K562 (cell line): ENCODE measurements at regions not wholly inside any gene's neighbourhood (a gene's known extent, or its start where the extent isn't known, plus 50 kb on each side); places are given as distances from the start of the nearest gene placed in this dataset.

ENCODE experiments used
- ATAC-seq: fragments of 200-7000 bp; cut with Tn5 transposase; 3 replicates; pipeline ENCODE4 v1.9.1; 2020; ENCODE audit warnings: moderate library complexity
- BruUV-seq: library from RNA; stranded (reverse); fragments of 400-500 nt; replicated peaks from 2 replicates; lab custom pipeline; 2021; lab: Mats Ljungman, UMichigan
- CTCF ChIA-PET: fragments of 300-600 bp; formaldehyde crosslinking; extraction: SDS; loops from one replicate; lab custom pipeline; 2021; ENCODE audit warnings: low intra/inter-chr PET ratio; lab: Yijun Ruan, JAX
- POLR2A ChIA-PET: fragments of 300-600, 350-650 bp; sonication (Branson Sonifier 250); formaldehyde crosslinking; extraction: SDS; loops from one replicate; lab custom pipeline; 2021; ENCODE audit warnings: antibody characterized with exemption, inconsistent platforms; lab: Yijun Ruan, JAX
- DNase-seq, 4 experiments: peaks; one replicate each; pipeline versions ENCODE4 v3.0.0 to v3.0.0-alpha.2; 2011 to 2018; ENCODE audit warnings: low spot score in 3 of 4, mixed read lengths in 3 of 4; ENCODE audit errors: extremely low read depth in 1 of 4
- FAIRE-seq: peaks from 2 replicates; lab custom pipeline; 2011; peaks lifted over from hg19 to GRCh38; lab: Jason Lieb, UNC
- H2AFZ ChIP-seq: 2 replicates; pipeline ENCODE4 v1.6.0; 2011; ENCODE audit warnings: low read depth, low read length, control low read depth, inconsistent platforms
- H3K27ac ChIP-seq: fragments of 200-600 bp; 3 replicates; pipeline ENCODE4 v1.8.0; 2011; ENCODE audit warnings: low read depth, mild to moderate bottlenecking, control low read depth, inconsistent platforms, low read length, moderate library complexity, mixed read lengths; ENCODE audit errors: extremely low read depth
- H3K27me3 ChIP-seq, 2 experiments: fragments of 300-600 bp in 1 of 2; 2 replicates in 1 of 2; 3 replicates in 1 of 2; pipeline versions ENCODE4 v1.6.0 to v1.8.0; 2011; ENCODE audit warnings: inconsistent platforms in 2 of 2, low read length in 2 of 2, mild to moderate bottlenecking in 1 of 2, mixed read lengths in 1 of 2, moderate library complexity in 1 of 2; ENCODE audit not compliant: control insufficient read depth in 2 of 2, insufficient read depth in 2 of 2
- H3K36me3 ChIP-seq: fragments of 300-600 bp; 3 replicates; pipeline ENCODE4 v1.8.0; 2011; ENCODE audit warnings: mild to moderate bottlenecking, low read length, inconsistent platforms; ENCODE audit not compliant: control insufficient read depth, insufficient read depth
- H3K4me1 ChIP-seq, 2 experiments: fragments of 200-600 bp in 1 of 2; replicated peaks in 1 of 2; 2 replicates in 1 of 2; 3 replicates in 1 of 2; pipeline versions ENCODE4 v1.5.1 to v1.8.0; 2011; ENCODE audit warnings: inconsistent platforms in 2 of 2, low read length in 2 of 2, mild to moderate bottlenecking in 1 of 2, mixed read lengths in 1 of 2, moderate library complexity in 1 of 2; ENCODE audit not compliant: control insufficient read depth in 2 of 2, insufficient read depth in 2 of 2
- H3K4me2 ChIP-seq: 2 replicates; pipeline ENCODE4 v1.6.1; 2011; ENCODE audit warnings: low read length, control low read depth, inconsistent platforms, mixed read lengths; ENCODE audit not compliant: insufficient read depth
- H3K4me3 ChIP-seq: fragments of 200-600 bp; sonication (generic), shearing (Covaris generic); 2 replicates; pipeline ENCODE4 v1.5.1; 2016; ENCODE audit warnings: control low read depth, inconsistent platforms
- H3K79me2 ChIP-seq: fragments of 200-600 bp; 3 replicates; pipeline ENCODE4 v1.8.0; 2011; ENCODE audit warnings: low read length, inconsistent platforms; ENCODE audit not compliant: control insufficient read depth, insufficient read depth
- H3K9ac ChIP-seq, 2 experiments: 2 replicates each; pipeline versions ENCODE4 v1.6.0 to v1.6.1; 2011; ENCODE audit warnings: low read depth in 2 of 2, low read length in 2 of 2, control low read depth in 1 of 2, inconsistent platforms in 1 of 2, mild to moderate bottlenecking in 1 of 2, mixed read lengths in 1 of 2; ENCODE audit not compliant: insufficient read depth in 1 of 2
- H3K9me1 ChIP-seq: one replicate; pipeline ENCODE4 v1.6.0; 2011; ENCODE audit warnings: inconsistent platforms, mild to moderate bottlenecking, low read length, moderate library complexity; ENCODE audit not compliant: control insufficient read depth, insufficient read depth
- H3K9me3 ChIP-seq: replicated peaks from 2 replicates; pipeline ENCODE4 v1.5.1; 2011; ENCODE audit warnings: low read depth, low read length, inconsistent platforms; ENCODE audit not compliant: control insufficient read depth, insufficient read depth
- H4K20me1 ChIP-seq: replicated peaks from 2 replicates; pipeline ENCODE4 v1.6.1; 2011; ENCODE audit warnings: low read length, inconsistent platforms, mixed read lengths; ENCODE audit not compliant: control insufficient read depth, insufficient read depth
- BMI1 ChIP-seq: fragments of 150-350 bp; IDR thresholded peaks from 2 replicates; pipeline ENCODE4 v1.6.1; 2014; ENCODE audit warnings: low read length
- CCAR2 ChIP-seq: fragments of 200-400 bp; formaldehyde crosslinking; IDR thresholded peaks from 2 replicates; pipeline ENCODE4 v1.6.1; 2017; ENCODE audit warnings: mild to moderate bottlenecking, low read depth, low read length
- L3MBTL2 ChIP-seq: fragments of 450-650 bp; IDR thresholded peaks from 2 replicates; pipeline ENCODE4 v1.6.1; 2016; ENCODE audit warnings: mild to moderate bottlenecking, moderate library complexity
- MXI1 ChIP-seq: IDR thresholded peaks from 2 replicates; pipeline ENCODE4 v1.6.1; 2011; ENCODE audit warnings: low read depth, mild to moderate bottlenecking, improper control_type of control experiment, low read length
- TOE1 ChIP-seq, 2 experiments: fragments of 450-650 bp in 1 of 2; sonication (generic) in 1 of 2; formaldehyde crosslinking in 1 of 2; IDR thresholded peaks; 2 replicates each; pipeline versions ENCODE4 v1.7.1 to v1.8.0; 2016 to 2022; ENCODE audit warnings: borderline replicate concordance in 2 of 2, mild to moderate bottlenecking in 2 of 2, antibody characterized with exemption in 1 of 2, inconsistent platforms in 1 of 2, low read depth in 1 of 2, missing genetic modification reagents in 1 of 2, moderate library complexity in 1 of 2
- ZNF140 ChIP-seq: fragments of 250-450 bp; sonication (Bioruptor Pico); IDR thresholded peaks from 2 replicates; pipeline ENCODE4 v1.8.0; 2021; ENCODE audit warnings: moderate library complexity, mild to moderate bottlenecking, inconsistent platforms
- ZNF75A ChIP-seq: fragments of 450-650 bp; formaldehyde crosslinking; IDR thresholded peaks from 2 replicates; pipeline ENCODE4 v1.4.0; 2020; ENCODE audit warnings: mild to moderate bottlenecking
- WGBS: fragments of 100-300 bp; shearing (Covaris generic); methylation state at CpG from one replicate; pipeline ENCODE4 v1.1.6; 2016; ENCODE audit warnings: low coverage, mixed read lengths; ENCODE audit not compliant: insufficient coverage; ENCODE audit errors: missing lambda C conversion rate; 5-methylcytosine and 5-hydroxymethylcytosine counted together
- in situ Hi-C: fragments of 300-500 bp; cut with MboI; formaldehyde crosslinking; loops from 4 replicates; pipeline ENCODE4 v1.15.0; 2018; ENCODE audit warnings: inconsistent platforms, mixed read lengths
- intact Hi-C: fragments of 100-400 bp; cut with micrococcal nuclease; formaldehyde crosslinking; loops from 2 replicates; pipeline ENCODE4 v1.14.2; 2022
- TF ChIP-seq, protein P1 (sequence below), 2 experiments: fragments of 250-450 bp in 1 of 2; fragments of 450-650 bp in 1 of 2; sonication (Bioruptor Pico) in 1 of 2; IDR thresholded peaks; 2 replicates each; pipeline versions ENCODE4 v1.6.1 to v1.8.0; 2016 to 2021; ENCODE audit warnings: mild to moderate bottlenecking in 2 of 2, moderate library complexity in 2 of 2, missing compliant biosample characterization in 1 of 2, missing genetic modification characterization in 1 of 2
- TF ChIP-seq, protein P2 (sequence below): fragments of 250-450 bp; sonication (Bioruptor Pico); IDR thresholded peaks from 2 replicates; pipeline ENCODE4 v1.8.0; 2022; ENCODE audit warnings: moderate library complexity, mild to moderate bottlenecking, inconsistent platforms
- TF ChIP-seq, protein P3 (sequence below): IDR thresholded peaks from 2 replicates; pipeline ENCODE4 v1.6.1; 2011; ENCODE audit not compliant: insufficient read length; ENCODE audit errors: extremely low read depth
- TF ChIP-seq, protein P4 (sequence below): fragments of 200-800 bp; sonication (Bioruptor generic); IDR thresholded peaks from 2 replicates; pipeline ENCODE4 v1.6.1; 2017; ENCODE audit warnings: missing genetic modification characterization, missing compliant biosample characterization

DNA sequence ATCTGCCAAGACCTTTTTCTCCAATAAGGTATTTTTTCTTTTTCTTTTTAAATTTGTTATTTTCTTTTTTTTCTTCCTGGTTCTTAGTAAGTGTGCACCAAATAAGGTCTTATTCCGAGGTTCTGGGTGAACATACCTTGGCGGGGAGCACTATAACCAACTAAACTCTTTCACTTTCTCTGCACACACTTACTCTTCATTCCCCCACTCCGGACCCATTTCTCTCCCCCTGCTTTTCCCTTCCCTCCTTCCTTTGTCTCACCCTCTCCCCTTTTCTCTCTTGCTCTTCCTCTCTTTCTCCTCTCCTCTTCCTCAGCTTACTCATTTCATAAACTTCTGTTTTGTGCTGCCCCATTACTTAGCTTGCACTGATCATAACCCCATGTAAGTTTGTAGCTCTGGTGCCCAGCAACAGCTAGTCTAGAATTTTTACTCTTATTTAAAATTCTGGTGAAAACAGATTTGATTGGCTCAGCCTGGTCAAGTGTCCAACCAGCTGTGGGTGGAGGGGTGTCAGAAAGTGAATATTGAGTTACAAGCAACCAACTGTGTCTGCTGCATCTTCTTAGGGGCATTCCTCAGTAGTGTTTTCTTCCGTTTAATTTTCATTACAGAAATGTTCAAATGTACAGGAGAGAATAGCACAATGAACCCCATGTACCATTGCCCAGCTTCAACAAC, 297.5 kb downstream of the SHQ1 start (continued):
- TF ChIP-seq, protein P1, sequence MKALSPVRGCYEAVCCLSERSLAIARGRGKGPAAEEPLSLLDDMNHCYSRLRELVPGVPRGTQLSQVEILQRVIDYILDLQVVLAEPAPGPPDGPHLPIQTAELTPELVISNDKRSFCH (CRISPR knock-in tag; IDR thresholded peaks at IDR 0.05), result no peak
- TF ChIP-seq, protein P1 (tag; IDR thresholded peaks at IDR 0.05), result no peak
- TF ChIP-seq, protein P2, sequence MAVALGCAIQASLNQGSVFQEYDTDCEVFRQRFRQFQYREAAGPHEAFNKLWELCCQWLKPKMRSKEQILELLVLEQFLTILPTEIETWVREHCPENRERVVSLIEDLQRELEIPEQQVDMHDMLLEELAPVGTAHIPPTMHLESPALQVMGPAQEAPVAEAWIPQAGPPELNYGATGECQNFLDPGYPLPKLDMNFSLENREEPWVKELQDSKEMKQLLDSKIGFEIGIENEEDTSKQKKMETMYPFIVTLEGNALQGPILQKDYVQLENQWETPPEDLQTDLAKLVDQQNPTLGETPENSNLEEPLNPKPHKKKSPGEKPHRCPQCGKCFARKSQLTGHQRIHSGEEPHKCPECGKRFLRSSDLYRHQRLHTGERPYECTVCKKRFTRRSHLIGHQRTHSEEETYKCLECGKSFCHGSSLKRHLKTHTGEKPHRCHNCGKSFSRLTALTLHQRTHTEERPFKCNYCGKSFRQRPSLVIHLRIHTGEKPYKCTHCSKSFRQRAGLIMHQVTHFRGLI, result no peak

DNA sequence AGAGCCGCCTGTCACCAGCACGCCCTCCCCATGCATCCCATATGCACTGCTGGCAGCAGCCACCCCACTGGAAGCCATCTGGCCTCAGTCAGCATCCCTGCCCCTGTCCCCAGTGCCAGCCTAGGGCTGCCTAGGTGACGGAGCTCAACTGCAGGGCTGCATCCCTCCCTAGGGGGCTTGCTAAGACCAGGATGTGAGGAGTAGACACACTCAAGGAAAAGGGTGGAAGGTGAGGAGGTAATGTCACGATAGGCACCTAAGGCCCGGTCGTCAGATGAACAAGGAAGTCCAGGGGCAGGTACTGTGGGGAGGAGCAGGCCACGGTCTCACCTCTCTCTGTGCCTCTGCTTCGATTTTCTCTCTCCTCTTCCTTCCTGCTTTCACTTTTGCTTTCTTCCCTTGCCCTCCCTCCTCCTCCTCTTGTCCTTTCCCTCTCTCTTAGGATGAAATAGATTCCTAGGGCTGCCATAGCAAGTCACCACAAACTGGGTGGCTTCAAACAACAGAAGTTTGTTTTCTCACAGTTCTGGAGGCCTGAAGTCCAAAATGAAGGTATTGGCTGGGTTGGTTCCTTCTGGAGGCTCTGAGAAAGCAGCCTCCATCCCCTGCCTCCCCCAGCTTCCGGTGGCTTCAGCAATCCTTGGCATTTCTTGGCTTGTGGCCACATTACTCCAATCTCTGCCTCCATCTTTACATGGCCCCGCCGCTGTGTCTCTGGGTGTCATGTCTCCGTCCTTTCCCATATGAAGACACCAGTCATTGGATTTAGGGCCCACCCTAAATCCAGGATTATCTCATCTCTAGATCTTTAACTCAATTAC, 298.3 kb downstream of the SHQ1 start:
- CTCF ChIA-PET, result no interaction called here
- H2AFZ ChIP-seq, result peak overlapping the region; percentile 83
- no peak overlapping the region for H3K4me3 ChIP-seq
- H4K20me1 ChIP-seq, result no peaks in the 10 kb centered on the region
- no peaks in the 10 kb centered on the region for H3K9me3 ChIP-seq
- ATAC-seq, result peak; percentile 61
- intact Hi-C loops, result no loop called here
- no peaks in the 10 kb centered on the region for H3K79me2 ChIP-seq
- FAIRE-seq, result no peak
- no peaks in the 10 kb centered on the region for H3K36me3 ChIP-seq
- POLR2A ChIA-PET, result no interaction called here
- no peaks in the 10 kb centered on the region for H3K9me1 ChIP-seq
- no peaks in the 10 kb centered on the region for H3K27me3 ChIP-seq
- 0 out of 3 replicates have a peak overlapping the region, but pooled peaks have one; percentile 28 for H3K27ac ChIP-seq
- in situ Hi-C loops, result no loop called here
- peak in 1 of 4 experiments; percentile 24 for DNase-seq
- peak overlapping the region in 1 of 2 experiments; percentile 68; a peak in 2 of 4 replicates for H3K9ac ChIP-seq
- WGBS, result 41% methylated on average over 7 of the region's 12 CpGs
- no TSS peak for BruUV-seq
- peaks cover 0 to 4% of the 10 kb centered on the region in 2 experiments; a peak in 3 of 5 replicates for H3K4me1 ChIP-seq
- peak overlapping the region; percentile 51 for H3K4me2 ChIP-seq
- no peak for TF ChIP-seq MXI1
- TF ChIP-seq, protein P3, sequence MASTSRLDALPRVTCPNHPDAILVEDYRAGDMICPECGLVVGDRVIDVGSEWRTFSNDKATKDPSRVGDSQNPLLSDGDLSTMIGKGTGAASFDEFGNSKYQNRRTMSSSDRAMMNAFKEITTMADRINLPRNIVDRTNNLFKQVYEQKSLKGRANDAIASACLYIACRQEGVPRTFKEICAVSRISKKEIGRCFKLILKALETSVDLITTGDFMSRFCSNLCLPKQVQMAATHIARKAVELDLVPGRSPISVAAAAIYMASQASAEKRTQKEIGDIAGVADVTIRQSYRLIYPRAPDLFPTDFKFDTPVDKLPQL, result no peak
- TF ChIP-seq L3MBTL2, result peak; percentile 29; the same call in 1 of the 2 replicates
- TF ChIP-seq TOE1 (IDR thresholded peaks at IDR 0.05; ENCODE audit: borderline replicate concordance), result no peak
- no peak for TF ChIP-seq TOE1 (CRISPR knock-in tag; IDR thresholded peaks at IDR 0.05; ENCODE audit: borderline replicate concordance, low read depth)
- no peak for TF ChIP-seq CCAR2
- no peak for TF ChIP-seq ZNF75A (CRISPR knock-in tag)
- TF ChIP-seq ZNF140 (CRISPR knock-in tag), result no peak
- TF ChIP-seq BMI1, result no peak
- TF ChIP-seq, protein P4, sequence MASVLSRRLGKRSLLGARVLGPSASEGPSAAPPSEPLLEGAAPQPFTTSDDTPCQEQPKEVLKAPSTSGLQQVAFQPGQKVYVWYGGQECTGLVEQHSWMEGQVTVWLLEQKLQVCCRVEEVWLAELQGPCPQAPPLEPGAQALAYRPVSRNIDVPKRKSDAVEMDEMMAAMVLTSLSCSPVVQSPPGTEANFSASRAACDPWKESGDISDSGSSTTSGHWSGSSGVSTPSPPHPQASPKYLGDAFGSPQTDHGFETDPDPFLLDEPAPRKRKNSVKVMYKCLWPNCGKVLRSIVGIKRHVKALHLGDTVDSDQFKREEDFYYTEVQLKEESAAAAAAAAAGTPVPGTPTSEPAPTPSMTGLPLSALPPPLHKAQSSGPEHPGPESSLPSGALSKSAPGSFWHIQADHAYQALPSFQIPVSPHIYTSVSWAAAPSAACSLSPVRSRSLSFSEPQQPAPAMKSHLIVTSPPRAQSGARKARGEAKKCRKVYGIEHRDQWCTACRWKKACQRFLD, result peak; percentile 40; the same call in 1 of the 2 replicates
